HEK293 (cell line): ENCODE measurements at regions not wholly inside any gene's neighbourhood (a gene's known extent, or its start where the extent isn't known, plus 50 kb on each side); places are given as distances from the start of the nearest gene placed in this dataset.

ENCODE experiments used
- CTCF ChIA-PET: fragments of 350-600 bp; formaldehyde crosslinking; extraction: SDS; loops from one replicate; lab custom pipeline; 2021; ENCODE audit warnings: antibody characterized with exemption; lab: Yijun Ruan, JAX
- POLR2A ChIA-PET: fragments of 300-600 bp; formaldehyde crosslinking; extraction: SDS; loops from one replicate; lab custom pipeline; 2020; ENCODE audit warnings: antibody characterized with exemption, inconsistent platforms; lab: Yijun Ruan, JAX
- H3K27ac ChIP-seq: fragments of 200-500 bp; sonication (Bioruptor generic); 2 replicates; pipeline ENCODE4 v1.5.1; 2014; ENCODE audit warnings: low read depth, low read length, control low read depth, inconsistent platforms; ENCODE audit errors: extremely low read depth
- H3K36me3 ChIP-seq, 2 experiments: fragments of 200-500 bp in 1 of 2; sonication (Bioruptor generic) in 1 of 2; 1 replicate in 1 of 2; 2 replicates in 1 of 2; pipeline ENCODE4 v1.5.1; 2014 to 2017; ENCODE audit warnings: inconsistent platforms in 2 of 2, low read length in 2 of 2; ENCODE audit not compliant: control insufficient read depth in 2 of 2, insufficient read depth in 1 of 2
- H3K4me1 ChIP-seq: fragments of 200-500 bp; sonication (Bioruptor generic); 2 replicates; pipeline ENCODE4 v1.5.1; 2014; ENCODE audit warnings: mild to moderate bottlenecking, low read length, inconsistent platforms; ENCODE audit not compliant: control insufficient read depth, insufficient read depth
- H3K4me3 ChIP-seq: 2 replicates; pipeline ENCODE4 v1.5.1; 2011; ENCODE audit warnings: low read depth, mild to moderate bottlenecking, control low read depth, low read length, moderate library complexity
- H3K9me3 ChIP-seq: fragments of 200-500 bp; sonication (Bioruptor generic); 2 replicates; pipeline ENCODE4 v1.5.1; 2014; ENCODE audit warnings: low read depth, low read length, inconsistent platforms; ENCODE audit not compliant: control insufficient read depth, insufficient read depth
- EGR2 ChIP-seq: fragments of 450-650 bp; formaldehyde crosslinking; IDR thresholded peaks from 2 replicates; pipeline ENCODE4 v1.5.1; 2016; ENCODE audit warnings: low read depth, missing biosample characterization, missing genetic modification characterization
- GFI1B ChIP-seq: fragments of 450-650 bp; formaldehyde crosslinking; IDR thresholded peaks from 2 replicates; pipeline ENCODE4 v1.5.1; 2016; ENCODE audit warnings: missing biosample characterization, missing genetic modification characterization
- KLF7 ChIP-seq: fragments of 450-650 bp; formaldehyde crosslinking; IDR thresholded peaks from 2 replicates; pipeline ENCODE4 v1.5.1; 2016; ENCODE audit warnings: missing biosample characterization, missing genetic modification characterization, borderline replicate concordance
- YY2 ChIP-seq: fragments of 450-650 bp; formaldehyde crosslinking; IDR thresholded peaks from 2 replicates; pipeline ENCODE4 v1.5.1; 2016; ENCODE audit warnings: missing biosample characterization, missing genetic modification characterization
- ZBTB1 ChIP-seq: fragments of 450-650 bp; formaldehyde crosslinking; IDR thresholded peaks from 2 replicates; pipeline ENCODE4 v1.5.1; 2016; ENCODE audit warnings: missing biosample characterization, missing genetic modification characterization
- ZBTB21 ChIP-seq: fragments of 450-650 bp; formaldehyde crosslinking; IDR thresholded peaks from 2 replicates; pipeline ENCODE4 v1.5.1; 2017; ENCODE audit warnings: missing biosample characterization, missing genetic modification characterization
- ZNF112 ChIP-seq: fragments of 450-650 bp; formaldehyde crosslinking; IDR thresholded peaks from 2 replicates; pipeline ENCODE4 v1.5.0; 2017; ENCODE audit warnings: missing biosample characterization, missing genetic modification characterization
- ZNF140 ChIP-seq: fragments of 450-650 bp; formaldehyde crosslinking; IDR thresholded peaks from 2 replicates; pipeline ENCODE4 v1.5.1; 2016; ENCODE audit warnings: missing biosample characterization, missing genetic modification characterization
- ZNF169 ChIP-seq: fragments of 450-650 bp; formaldehyde crosslinking; IDR thresholded peaks from 2 replicates; pipeline ENCODE4 v1.5.1; 2016; ENCODE audit warnings: missing biosample characterization, missing genetic modification characterization
- ZNF221 ChIP-seq: fragments of 450-650 bp; formaldehyde crosslinking; IDR thresholded peaks from 2 replicates; pipeline ENCODE4 v1.5.1; 2017; ENCODE audit warnings: missing biosample characterization, missing genetic modification characterization, borderline replicate concordance
- ZNF223 ChIP-seq: fragments of 450-650 bp; formaldehyde crosslinking; IDR thresholded peaks from 2 replicates; pipeline ENCODE4 v1.5.1; 2016; ENCODE audit warnings: missing biosample characterization, missing genetic modification characterization
- ZNF341 ChIP-seq: fragments of 450-650 bp; formaldehyde crosslinking; IDR thresholded peaks from 2 replicates; pipeline ENCODE4; 2016; ENCODE audit warnings: low read depth, missing biosample characterization, missing genetic modification characterization
- ZNF354C ChIP-seq: fragments of 450-650 bp; formaldehyde crosslinking; IDR thresholded peaks from 2 replicates; pipeline ENCODE4 v1.5.1; 2016; ENCODE audit warnings: missing biosample characterization, missing genetic modification characterization, low read depth, borderline replicate concordance
- ZNF423 ChIP-seq: fragments of 450-650 bp; formaldehyde crosslinking; IDR thresholded peaks from 2 replicates; pipeline ENCODE4 v1.5.1; 2016; ENCODE audit warnings: missing biosample characterization, missing genetic modification characterization
- ZNF621 ChIP-seq: fragments of 450-650 bp; formaldehyde crosslinking; IDR thresholded peaks from 2 replicates; pipeline ENCODE4 v1.5.1; 2017; ENCODE audit warnings: missing biosample characterization, missing genetic modification characterization
- ZNF843 ChIP-seq: fragments of 450-650 bp; formaldehyde crosslinking; IDR thresholded peaks from 2 replicates; pipeline ENCODE4 v1.5.1; 2016; ENCODE audit warnings: missing biosample characterization, missing genetic modification characterization
- ZSCAN23 ChIP-seq: fragments of 450-650 bp; formaldehyde crosslinking; IDR thresholded peaks from 2 replicates; pipeline ENCODE4 v1.5.1; 2016; ENCODE audit warnings: missing biosample characterization, missing genetic modification characterization
- ZXDB ChIP-seq: fragments of 450-650 bp; formaldehyde crosslinking; IDR thresholded peaks from 2 replicates; pipeline ENCODE4 v1.5.1; 2016; ENCODE audit warnings: missing biosample characterization, missing genetic modification characterization
- TF ChIP-seq, protein P1 (sequence below): fragments of 450-650 bp; formaldehyde crosslinking; optimal IDR thresholded peaks from 2 replicates; pipeline ENCODE3; 2016; ENCODE audit warnings: missing biosample characterization, mild to moderate bottlenecking, missing genetic modification characterization
- TF ChIP-seq, protein P2 (sequence below): fragments of 450-650 bp; formaldehyde crosslinking; IDR thresholded peaks from 2 replicates; pipeline ENCODE4 v1.5.1; 2016; ENCODE audit warnings: missing biosample characterization, missing genetic modification characterization
- TF ChIP-seq, protein P3 (sequence below): fragments of 450-650 bp; formaldehyde crosslinking; IDR thresholded peaks from 2 replicates; pipeline ENCODE4 v1.5.1; 2016; ENCODE audit warnings: missing biosample characterization, missing genetic modification characterization
- TF ChIP-seq, protein P4 (sequence below): fragments of 450-650 bp; formaldehyde crosslinking; IDR thresholded peaks from 2 replicates; pipeline ENCODE4 v1.5.1; 2016; ENCODE audit warnings: missing biosample characterization, missing genetic modification characterization, borderline replicate concordance

DNA sequence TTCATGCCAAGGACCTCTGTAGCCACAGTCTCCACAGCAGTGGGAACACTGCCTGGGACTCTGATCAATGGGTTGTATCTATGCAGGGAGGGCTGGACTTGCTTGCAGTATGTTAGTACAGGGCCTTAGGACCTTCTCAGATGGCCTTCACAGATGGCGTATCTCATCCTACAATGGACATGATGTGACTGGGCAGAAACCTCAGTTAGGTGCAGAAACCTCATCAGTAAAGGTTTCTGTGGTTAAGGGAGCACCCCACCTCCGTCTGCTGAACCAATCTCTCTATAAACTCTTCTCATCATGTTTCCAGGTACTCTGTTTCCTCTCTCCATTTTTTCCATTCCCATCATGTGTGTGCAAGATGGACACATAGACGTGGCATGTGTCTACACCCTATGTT is 154.9 kb downstream of the EVX1 start:
- Histone ChIP-seq H3K9me3 (no peaks in the 10 kb centered on the region), H3K27ac (no peak overlapping the region), H3K4me1 (no peaks in the 10 kb centered on the region), H3K36me3 (no peaks in the 10 kb centered on the region), H3K4me3 (no peak overlapping the region)
- ChIA-PET CTCF (interaction anchor here (1.5 kb wide), 1 partner anchor 179 kb away, joined by 4 read pairs; no protein-coding TSS in a partner anchor), POLR2A (no interaction called here)
- TF ChIP-seq ZNF423 (no peak), YY2 (tag by site-specific recombination) (no peak)

DNA sequence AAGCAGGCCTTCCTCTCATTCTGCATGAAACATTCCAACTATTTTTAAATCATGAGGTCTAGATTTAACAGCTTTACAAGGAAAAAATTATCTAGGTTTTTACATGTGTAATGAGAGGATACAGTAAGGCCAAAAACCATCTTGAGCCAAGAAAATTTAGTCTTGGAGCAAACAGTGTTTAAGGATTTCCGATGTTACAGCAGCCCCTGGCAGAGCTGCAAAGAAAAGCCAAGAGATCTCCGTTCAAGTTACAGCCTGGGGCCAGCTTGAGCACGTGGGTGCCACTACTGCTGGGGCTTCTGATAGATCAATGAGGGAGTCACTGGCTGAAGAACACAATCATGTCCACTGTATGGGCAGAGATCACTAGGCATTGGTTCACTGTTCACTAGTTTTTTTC is 156.2 kb downstream of the EVX1 start:
- no peak overlapping the region for H3K4me3 ChIP-seq
- no peaks in the 10 kb centered on the region for H3K36me3 ChIP-seq
- CTCF ChIA-PET: no interaction called here
- no peaks in the 10 kb centered on the region for H3K4me1 ChIP-seq
- TF ChIP-seq ZBTB21 (tag by site-specific recombination) (no peak), ZNF169 (no peak), ZSCAN23 (tag by site-specific recombination) (no peak), ZNF140 (tag by site-specific recombination) (no peak), ZNF843 (tag by site-specific recombination) (no peak), ZNF221 (tag by site-specific recombination) (no peak), EGR2 (tag by site-specific recombination) (no peak), ZNF223 (tag by site-specific recombination) (no peak), KLF7 (tag by site-specific recombination) (no peak), ZNF621 (tag by site-specific recombination) (no peak), ZNF354C (tag by site-specific recombination) (no peak), GFI1B (tag by site-specific recombination) (no peak), ZNF341 (tag by site-specific recombination) (no peak), ZXDB (no peak), ZBTB1 (no peak), ZNF112 (tag by site-specific recombination) (no peak)
- TF ChIP-seq, protein P1, sequence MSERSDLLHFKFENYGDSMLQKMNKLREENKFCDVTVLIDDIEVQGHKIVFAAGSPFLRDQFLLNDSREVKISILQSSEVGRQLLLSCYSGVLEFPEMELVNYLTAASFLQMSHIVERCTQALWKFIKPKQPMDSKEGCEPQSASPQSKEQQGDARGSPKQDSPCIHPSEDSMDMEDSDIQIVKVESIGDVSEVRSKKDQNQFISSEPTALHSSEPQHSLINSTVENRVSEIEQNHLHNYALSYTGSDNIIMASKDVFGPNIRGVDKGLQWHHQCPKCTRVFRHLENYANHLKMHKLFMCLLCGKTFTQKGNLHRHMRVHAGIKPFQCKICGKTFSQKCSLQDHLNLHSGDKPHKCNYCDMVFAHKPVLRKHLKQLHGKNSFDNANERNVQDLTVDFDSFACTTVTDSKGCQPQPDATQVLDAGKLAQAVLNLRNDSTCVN (tag by site-specific recombination): no peak
- TF ChIP-seq, protein P2, sequence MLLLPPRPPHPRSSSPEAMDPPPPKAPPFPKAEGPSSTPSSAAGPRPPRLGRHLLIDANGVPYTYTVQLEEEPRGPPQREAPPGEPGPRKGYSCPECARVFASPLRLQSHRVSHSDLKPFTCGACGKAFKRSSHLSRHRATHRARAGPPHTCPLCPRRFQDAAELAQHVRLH (tag by site-specific recombination): no peak
- TF ChIP-seq, protein P3, sequence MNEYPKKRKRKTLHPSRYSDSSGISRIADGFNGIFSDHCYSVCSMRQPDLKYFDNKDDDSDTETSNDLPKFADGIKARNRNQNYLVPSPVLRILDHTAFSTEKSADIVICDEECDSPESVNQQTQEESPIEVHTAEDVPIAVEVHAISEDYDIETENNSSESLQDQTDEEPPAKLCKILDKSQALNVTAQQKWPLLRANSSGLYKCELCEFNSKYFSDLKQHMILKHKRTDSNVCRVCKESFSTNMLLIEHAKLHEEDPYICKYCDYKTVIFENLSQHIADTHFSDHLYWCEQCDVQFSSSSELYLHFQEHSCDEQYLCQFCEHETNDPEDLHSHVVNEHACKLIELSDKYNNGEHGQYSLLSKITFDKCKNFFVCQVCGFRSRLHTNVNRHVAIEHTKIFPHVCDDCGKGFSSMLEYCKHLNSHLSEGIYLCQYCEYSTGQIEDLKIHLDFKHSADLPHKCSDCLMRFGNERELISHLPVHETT: no peak
- TF ChIP-seq, protein P4, sequence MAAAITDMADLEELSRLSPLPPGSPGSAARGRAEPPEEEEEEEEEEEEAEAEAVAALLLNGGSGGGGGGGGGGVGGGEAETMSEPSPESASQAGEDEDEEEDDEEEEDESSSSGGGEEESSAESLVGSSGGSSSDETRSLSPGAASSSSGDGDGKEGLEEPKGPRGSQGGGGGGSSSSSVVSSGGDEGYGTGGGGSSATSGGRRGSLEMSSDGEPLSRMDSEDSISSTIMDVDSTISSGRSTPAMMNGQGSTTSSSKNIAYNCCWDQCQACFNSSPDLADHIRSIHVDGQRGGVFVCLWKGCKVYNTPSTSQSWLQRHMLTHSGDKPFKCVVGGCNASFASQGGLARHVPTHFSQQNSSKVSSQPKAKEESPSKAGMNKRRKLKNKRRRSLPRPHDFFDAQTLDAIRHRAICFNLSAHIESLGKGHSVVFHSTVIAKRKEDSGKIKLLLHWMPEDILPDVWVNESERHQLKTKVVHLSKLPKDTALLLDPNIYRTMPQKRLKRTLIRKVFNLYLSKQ (tag by site-specific recombination): no peak
- TF ChIP-seq, all 188 proteins: peak for 0
- Histone ChIP-seq H3K9me3 (no peaks in the 10 kb centered on the region), H3K27ac (no peak overlapping the region)
- POLR2A ChIA-PET: no interaction called here
